ENCODE measurements at regions not wholly inside any gene's neighbourhood (a gene's known extent, or its start where the extent isn't known, plus 50 kb on each side); places are given as distances from the start of the nearest gene placed in this dataset.

DNA sequence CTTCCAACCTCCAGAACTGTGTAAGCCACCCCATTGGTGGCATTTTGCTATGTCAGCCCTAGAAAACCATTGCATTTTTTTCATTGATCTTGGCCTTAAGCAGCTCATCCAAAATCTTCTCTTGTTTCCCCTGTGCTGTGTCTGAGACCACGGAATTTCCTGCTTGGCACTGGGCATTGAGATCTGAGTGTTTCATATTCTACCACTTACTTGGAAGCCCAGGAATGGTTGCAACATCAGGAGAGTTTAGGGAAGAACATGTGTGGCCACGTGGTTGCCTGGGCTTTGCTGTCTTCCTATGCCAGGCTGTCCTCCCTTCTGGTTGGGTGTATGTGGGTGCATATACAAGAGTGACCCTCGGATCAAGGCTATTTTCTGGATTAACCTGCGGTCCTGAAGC, 139.3 kb upstream of the PMEPA1 start:
- H3K27me3 ChIP-seq: no peaks in the 10 kb centered on the region
- no peak overlapping the region for H3K27ac ChIP-seq
- H3K4me3 ChIP-seq: no peak overlapping the region
- H3K9me3 ChIP-seq (replicated peaks): peaks cover 17% of the 10 kb centered on the region
- no peaks in the 10 kb centered on the region for H3K36me3 ChIP-seq
- peaks cover 33% of the 10 kb centered on the region for H3K4me1 ChIP-seq
- DNase-seq: peak in 1 of 2 experiments; percentile 6

DNA sequence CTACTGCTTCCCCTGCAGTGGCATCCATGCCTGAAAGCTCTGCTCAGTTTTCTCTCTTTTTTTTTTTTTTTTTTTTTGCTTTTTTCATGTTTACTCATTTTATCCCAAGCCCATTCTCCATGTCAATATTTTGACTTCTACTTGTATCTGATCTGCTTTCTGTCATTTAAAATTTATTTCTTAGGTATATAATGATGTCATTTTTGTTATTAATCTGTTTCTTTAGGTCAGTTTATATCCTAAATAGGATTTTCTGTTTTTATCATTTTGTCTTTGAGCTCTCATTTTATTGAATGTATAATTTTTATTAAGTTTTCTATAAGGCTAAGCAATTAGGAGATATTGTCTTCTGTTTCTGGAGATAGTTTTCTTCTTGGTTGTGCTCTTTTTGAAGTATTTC, 138.5 kb upstream of the PMEPA1 start:
- Histone ChIP-seq H3K27me3 (no peaks in the 10 kb centered on the region), H3K4me3 (no peak overlapping the region), H3K4me1 (peaks cover 33% of the 10 kb centered on the region), H3K9me3 (replicated peaks) (peaks cover 17% of the 10 kb centered on the region), H3K36me3 (no peaks in the 10 kb centered on the region), H3K27ac (no peak overlapping the region)
- DNase-seq: no peak

DNA sequence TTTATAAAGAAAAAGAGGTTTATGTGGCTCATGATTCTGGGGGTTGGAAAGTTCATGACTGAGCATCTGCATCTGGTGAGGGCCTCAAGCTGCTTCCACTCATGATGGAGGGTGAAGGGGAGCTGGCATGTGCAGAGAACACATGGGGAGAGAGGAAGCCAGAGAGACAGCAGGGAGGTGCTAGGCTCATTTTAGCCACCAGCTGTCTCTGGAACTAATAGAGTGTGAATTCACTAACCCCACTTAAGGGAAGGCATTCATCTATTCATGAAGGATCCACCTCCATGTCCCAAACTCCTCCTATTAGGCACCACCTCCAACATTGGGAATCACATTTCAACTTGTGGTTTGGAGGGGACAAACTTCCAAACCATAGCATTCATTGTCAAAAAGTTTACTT, 137.3 kb upstream of the PMEPA1 start:
- H3K36me3 ChIP-seq: no peaks in the 10 kb centered on the region
- H3K27ac ChIP-seq: peak overlapping the region; percentile 68
- peak; percentile 88 to 97 for DNase-seq
- no peak overlapping the region for H3K4me3 ChIP-seq
- H3K4me1 ChIP-seq: peaks cover 31% of the 10 kb centered on the region
- H3K27me3 ChIP-seq: no peaks in the 10 kb centered on the region
- peaks cover 17% of the 10 kb centered on the region for H3K9me3 ChIP-seq (replicated peaks)

DNA sequence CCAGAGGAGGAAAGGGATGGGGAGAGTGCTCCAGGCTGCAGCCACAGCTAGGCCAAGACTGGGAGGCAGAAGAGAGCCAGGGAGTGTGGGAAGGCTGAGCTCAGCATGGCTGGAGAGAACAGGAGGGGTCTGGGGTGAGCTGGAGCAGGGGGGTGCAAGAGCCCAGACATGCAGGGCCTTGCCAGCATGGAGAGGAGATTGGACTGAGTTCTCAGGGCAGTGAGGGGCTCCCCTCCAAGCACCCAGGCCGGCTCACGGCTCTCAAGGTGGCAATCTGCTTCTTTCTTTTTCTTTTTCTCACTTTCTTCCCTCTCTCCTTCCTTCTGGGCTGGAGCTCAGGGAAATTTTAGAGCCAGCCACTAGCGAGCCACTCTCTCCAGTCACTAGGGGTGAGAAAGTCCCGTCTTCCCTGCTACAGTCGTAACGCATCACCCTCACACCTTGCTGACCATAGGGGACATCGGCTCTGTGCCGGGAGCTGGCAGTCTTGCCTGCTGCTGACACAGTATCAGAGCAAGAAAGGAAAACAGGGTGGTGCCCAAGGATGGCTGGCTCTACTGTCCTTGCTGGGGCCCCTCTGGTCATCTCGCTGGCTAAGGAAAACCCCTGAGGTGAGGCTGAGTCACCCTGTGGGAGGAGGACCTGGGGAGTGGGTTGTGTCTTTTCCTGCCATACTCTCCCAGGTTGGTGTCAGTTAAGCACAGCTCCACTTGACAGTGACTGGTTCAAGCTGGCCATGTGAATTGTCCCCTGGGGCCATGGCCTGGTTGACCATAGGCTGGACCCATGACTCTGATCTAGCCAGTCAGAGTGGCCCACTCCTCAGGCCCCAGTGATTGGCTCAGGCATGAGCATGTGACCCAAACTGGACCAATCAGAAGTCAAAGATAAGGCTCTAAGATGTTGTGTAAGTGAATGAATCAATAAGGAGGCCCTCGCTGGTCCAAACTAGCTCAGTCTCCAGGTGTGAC, 135.1 kb upstream of the PMEPA1 start:
- Histone ChIP-seq H3K27me3 (no peaks in the 10 kb centered on the region), H3K4me3 (no peak overlapping the region), H3K4me1 (peaks cover 20% of the 10 kb centered on the region), H3K9me3 (replicated peaks) (peaks cover 17% of the 10 kb centered on the region), H3K36me3 (no peaks in the 10 kb centered on the region), H3K27ac (no peak overlapping the region)
- DNase-seq: peak in 1 of 2 experiments; percentile 8

DNA sequence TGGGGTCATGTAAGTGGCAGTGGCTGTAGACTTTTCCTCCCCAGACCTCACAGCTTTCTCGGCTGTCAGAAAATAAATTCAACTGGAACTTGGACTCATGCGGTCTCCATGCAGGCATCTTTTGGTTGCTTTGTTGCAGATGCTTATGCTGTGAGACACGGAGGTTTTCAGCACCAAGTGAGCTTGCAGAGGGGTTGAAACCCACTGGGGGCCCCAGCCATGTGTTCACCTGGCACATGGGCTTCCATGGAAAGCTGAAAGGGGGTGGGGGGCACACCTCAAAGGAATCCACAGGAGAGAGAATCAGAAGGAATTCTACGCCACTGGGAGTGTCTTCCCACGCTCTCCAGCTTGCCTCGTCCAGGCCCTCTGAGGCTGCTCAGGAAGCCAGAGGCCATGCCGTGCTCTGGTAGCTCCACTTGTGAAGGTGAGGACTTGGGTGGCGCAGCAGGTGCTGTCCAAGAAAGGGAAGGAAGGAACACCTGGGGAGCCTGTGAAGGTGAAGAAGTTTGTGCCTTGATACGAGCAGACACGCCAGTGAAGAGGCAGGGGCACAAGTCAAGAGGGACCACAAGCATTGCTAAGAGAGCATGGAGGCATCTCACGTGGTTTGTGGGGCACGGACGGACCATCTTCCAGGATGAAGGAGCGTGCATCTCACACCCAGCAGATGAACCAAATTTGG, 134.3 kb upstream of the PMEPA1 start:
- peaks cover 17% of the 10 kb centered on the region for H3K9me3 ChIP-seq (replicated peaks)
- no peak overlapping the region for H3K27ac ChIP-seq
- H3K36me3 ChIP-seq: no peaks in the 10 kb centered on the region
- DNase-seq: peak in 1 of 2 experiments; percentile 2
- no peaks in the 10 kb centered on the region for H3K27me3 ChIP-seq
- no peak overlapping the region for H3K4me3 ChIP-seq
- peaks cover 24% of the 10 kb centered on the region for H3K4me1 ChIP-seq

DNA sequence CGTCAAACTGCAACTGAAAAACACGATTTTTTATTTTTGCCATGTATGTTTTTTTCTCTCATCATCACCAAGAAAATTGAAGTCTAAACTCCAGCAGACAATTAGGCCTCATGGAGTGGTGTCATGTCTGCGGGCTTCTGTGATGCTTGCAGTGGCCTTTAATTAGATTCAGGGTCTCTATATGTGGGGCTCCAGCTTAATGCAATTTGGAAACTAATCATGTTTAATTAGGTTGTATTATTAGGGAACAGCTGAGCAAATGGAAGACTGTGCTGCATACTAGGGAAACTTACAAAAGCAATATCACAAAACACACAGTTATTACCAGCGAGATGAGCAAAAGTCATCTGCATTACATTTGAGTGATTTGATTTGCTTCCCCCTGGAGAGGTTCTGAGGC, 132.9 kb upstream of the PMEPA1 start:
- no peak for DNase-seq
- Histone ChIP-seq H3K9me3 (replicated peaks) (peaks cover 14% of the 10 kb centered on the region), H3K27me3 (no peaks in the 10 kb centered on the region), H3K27ac (no peak overlapping the region), H3K4me3 (no peak overlapping the region), H3K4me1 (peaks cover 31% of the 10 kb centered on the region), H3K36me3 (no peaks in the 10 kb centered on the region)

DNA sequence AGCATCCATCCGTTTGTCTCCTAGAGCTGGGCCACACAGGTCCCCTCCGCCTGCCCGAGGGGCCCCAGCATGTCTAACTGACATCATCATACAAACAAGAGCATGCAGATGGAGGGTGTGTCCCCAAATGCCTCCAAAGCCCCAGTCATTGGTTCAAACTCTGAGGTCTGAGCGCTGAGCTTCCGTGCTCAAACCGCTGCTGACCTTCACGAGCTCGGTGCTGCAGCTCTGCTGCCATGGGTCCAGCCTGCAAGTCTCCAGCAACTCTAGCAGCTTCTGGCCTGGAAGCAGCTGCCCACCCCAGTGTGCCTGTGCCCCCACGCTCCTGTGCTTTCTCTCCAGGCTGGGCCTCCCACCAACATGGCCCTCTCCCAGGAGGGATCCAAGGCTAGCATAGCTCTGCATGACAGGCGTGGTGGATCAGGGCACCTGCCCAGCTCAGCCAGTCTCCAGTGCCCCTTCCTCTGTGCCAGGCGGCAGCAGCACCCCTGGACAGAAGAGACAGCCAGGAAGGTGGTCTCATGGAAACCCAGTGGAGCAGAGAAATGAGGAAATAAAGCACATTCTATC, 131.6 kb upstream of the PMEPA1 start:
- DNase-seq: no peak
- H3K27ac ChIP-seq: no peak overlapping the region
- peaks cover 25% of the 10 kb centered on the region for H3K4me1 ChIP-seq
- H3K27me3 ChIP-seq: no peaks in the 10 kb centered on the region
- H3K4me3 ChIP-seq: no peak overlapping the region
- no peaks in the 10 kb centered on the region for H3K36me3 ChIP-seq
- H3K9me3 ChIP-seq (replicated peaks): peaks cover 9% of the 10 kb centered on the region

DNA sequence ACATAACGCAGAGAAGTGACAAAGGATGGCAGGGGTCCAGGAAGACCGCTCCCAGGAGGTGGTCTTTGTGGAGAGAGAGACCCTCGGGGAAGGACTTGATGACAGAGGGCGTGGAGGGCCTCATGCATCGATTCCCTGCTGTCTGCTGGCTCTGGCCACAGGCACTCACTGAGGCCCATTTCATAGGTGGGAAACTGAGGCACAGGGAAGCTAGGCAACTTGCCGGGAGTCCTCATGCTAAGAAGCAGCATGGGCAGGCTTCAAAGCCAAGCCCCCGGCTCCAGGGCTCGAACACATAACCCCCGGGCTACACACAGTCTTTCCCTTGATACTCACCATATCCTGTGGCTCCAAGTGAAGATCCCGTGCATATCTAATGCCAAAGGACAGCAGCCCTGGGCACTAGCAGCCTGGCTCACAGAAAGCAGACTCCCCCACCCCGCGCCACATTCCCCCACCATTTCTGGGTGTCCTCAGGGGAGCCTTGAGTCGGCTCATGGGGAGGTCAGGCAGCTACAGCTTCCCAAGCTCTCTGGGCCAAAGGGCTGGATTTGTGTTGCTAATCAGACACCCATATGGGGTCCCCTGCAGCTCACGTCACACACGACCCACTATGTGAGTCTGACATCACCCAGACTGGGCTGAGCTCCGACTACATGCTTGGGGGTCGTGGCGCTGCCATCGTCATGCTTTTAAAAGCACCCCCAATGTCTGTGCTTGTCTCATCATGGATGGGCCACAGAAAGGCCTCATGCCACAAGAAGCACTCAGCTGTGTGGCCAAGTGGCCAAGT, 130.9 kb upstream of the PMEPA1 start:
- no peak for DNase-seq
- Histone ChIP-seq H3K4me1 (peaks cover 25% of the 10 kb centered on the region), H3K36me3 (no peaks in the 10 kb centered on the region)

DNA sequence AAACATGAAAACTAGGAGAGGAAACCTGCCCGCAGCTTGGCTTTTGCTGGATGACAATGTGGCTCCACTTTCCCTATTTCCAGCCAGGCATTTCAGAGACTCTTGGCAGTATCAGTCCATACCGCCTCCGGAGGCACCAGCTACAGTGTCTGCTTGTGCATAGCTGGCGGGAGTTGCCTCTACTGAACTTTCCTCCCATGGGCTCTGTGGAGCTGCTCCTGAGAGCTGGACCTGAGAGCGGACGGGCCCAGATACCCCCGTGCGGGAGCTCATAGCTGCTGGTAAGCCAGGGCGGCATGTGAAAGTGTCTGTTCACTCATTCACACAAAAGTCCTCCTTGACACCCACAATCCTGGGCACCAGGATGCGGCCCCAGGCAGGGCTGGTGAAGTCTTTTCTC, 130.3 kb upstream of the PMEPA1 start:
- Histone ChIP-seq H3K27ac (no peak overlapping the region), H3K9me3 (replicated peaks) (no peaks in the 10 kb centered on the region), H3K36me3 (no peaks in the 10 kb centered on the region), H3K4me1 (peaks cover 25% of the 10 kb centered on the region), H3K27me3 (no peaks in the 10 kb centered on the region), H3K4me3 (no peak overlapping the region)
- DNase-seq: no peak

More for the DNA sequence above, 130.9 kb upstream of the PMEPA1 start:
- H3K27ac ChIP-seq: no peak overlapping the region
- no peak overlapping the region for H3K4me3 ChIP-seq
- no peaks in the 10 kb centered on the region for H3K27me3 ChIP-seq
- peaks cover 3% of the 10 kb centered on the region; the same call in 1 of the 2 replicates for H3K9me3 ChIP-seq (replicated peaks)

DNA sequence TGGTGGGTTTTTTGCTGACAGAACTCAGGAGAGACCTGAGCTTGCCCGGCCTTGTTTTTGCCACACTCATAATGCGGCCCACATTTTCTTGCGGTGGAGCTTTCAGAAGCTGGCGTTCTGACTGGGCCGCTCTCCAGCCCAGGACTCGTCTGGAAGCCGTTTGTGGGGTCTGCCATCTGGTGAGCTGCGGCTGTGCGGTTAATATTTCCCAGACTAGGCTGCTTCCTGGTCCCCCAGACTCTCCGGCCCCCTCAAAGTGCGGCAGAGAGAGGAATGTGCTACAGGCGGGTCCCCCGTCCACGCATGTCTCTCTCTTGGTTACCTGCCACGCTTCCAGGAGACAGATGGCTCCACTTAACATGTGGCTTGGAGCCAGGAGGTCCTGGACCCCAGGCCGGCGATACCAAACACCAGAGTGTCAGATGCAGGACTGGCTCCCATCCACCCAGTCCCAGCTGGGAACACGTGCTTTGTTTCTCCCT, 128.9 kb upstream of the PMEPA1 start:
- no peaks in the 10 kb centered on the region for H3K27me3 ChIP-seq
- H3K4me1 ChIP-seq: peaks cover 25% of the 10 kb centered on the region
- no peaks in the 10 kb centered on the region for H3K9me3 ChIP-seq (replicated peaks)
- peak overlapping the region; percentile 43 for H3K27ac ChIP-seq
- H3K36me3 ChIP-seq: no peaks in the 10 kb centered on the region
- DNase-seq: peak; percentile 79
- H3K4me3 ChIP-seq: no peak overlapping the region

DNA sequence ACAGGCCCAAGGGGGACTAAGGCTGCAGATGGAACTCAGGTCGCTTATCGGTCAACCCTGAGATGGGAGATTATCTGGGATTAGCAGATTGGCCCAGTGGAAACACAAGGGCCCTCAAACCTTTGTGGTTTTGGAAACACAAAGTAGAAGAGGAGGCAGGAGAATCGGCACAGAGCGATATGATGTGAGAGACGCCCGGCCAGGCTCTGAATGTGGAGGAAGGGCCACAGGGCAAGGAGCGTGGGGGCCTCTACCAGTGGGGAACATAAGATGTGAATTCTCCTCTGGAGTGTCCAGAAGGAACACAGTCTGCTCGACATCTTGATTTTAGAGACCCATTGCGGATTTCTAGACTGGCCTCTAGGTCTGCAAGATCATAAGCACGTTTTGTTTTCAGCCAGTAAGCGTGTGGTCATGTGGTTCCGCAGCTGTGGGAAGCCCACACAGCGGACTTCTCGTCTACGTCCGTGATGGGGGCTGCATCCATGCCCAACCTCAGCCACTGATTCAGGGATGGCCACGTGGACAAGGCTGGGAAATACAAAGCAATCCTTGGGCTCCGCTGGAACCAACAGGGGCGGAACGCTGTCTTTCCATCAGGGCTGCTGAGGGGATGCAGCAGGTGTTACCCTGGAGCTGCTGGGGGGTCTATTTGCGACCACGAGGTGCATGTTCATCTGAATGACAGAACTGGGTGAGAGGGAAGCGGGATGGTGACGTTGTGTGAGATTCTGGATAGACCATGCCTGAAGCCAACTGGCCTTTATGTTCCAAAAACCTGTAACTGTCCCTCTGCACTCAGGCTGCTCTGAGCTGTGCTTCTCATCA, 127.6 kb upstream of the PMEPA1 start:
- no peak overlapping the region for H3K27ac ChIP-seq
- H3K36me3 ChIP-seq: no peaks in the 10 kb centered on the region
- peak; percentile 64 to 76 for DNase-seq
- H3K27me3 ChIP-seq: no peaks in the 10 kb centered on the region
- no peak overlapping the region for H3K4me3 ChIP-seq
- H3K9me3 ChIP-seq (replicated peaks): no peaks in the 10 kb centered on the region
- peaks cover 25% of the 10 kb centered on the region for H3K4me1 ChIP-seq

DNA sequence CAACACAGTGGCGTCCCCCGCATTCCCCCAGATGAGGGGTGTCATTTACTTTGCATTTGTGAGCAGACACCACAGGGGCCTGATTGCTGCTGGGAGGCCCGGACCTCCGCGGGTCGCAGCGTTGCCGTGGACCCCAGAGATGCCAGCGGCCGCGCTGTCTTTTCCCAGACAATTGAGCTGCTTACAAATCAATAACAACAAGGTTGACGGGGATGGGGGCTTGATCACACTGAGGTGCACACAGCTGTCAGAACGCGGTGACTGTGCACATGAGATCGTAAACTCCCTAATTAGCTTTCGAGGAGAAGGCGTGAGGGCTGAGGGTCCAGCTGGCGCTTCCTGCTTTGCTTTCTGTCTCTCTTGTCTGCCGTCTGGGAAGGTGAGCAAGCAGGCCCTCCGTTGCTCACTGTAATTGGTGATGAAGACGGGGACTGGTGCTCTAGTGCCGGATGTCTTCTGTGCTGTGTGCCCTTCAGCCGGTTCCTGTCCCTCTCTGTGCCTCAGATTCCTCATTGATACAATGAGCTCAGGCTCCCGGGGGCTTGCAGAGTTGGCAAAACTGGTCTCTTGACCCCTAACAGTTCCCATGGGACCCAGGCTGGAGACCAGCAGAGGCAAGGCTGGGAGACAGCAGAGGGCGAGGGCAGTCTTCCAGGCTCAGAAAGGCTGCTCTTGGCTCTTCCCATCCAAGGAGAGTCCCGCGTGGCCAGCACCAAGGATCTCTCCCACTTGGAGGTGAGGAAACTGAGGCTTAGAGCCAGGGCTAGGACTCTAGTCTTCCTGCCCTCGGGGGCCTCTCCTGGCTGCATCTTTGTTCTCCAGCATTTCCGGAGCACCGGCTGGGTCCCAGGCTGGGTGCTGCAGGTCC, 126.0 kb upstream of the PMEPA1 start:
- Histone ChIP-seq H3K4me1 (peaks cover 25% of the 10 kb centered on the region), H3K4me3 (no peak overlapping the region), H3K36me3 (no peaks in the 10 kb centered on the region), H3K9me3 (replicated peaks) (no peaks in the 10 kb centered on the region), H3K27me3 (no peaks in the 10 kb centered on the region), H3K27ac (no peak overlapping the region)
- no peak for DNase-seq

DNA sequence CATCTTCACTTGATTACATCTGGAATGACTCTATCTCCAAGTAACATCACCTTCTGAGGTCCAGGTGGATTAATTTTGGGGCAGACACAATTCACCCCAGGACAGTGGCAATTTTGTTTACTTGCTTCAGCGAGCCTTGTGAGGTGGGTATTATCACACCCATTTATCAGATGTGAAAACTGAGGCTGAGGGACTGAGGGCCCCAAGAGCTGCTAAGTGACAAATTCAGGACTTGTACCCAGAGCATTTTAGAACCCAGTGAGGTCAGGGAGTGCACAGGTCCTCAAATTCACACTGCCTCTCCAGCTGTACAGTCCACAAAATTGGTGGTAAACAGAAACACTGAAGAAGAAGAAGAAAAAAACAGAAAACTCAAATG, 125.2 kb upstream of the PMEPA1 start:
- peaks cover 25% of the 10 kb centered on the region for H3K4me1 ChIP-seq
- no peak overlapping the region for H3K27ac ChIP-seq
- no peaks in the 10 kb centered on the region for H3K36me3 ChIP-seq
- no peaks in the 10 kb centered on the region for H3K9me3 ChIP-seq (replicated peaks)
- no peak for DNase-seq
- H3K27me3 ChIP-seq: no peaks in the 10 kb centered on the region
- H3K4me3 ChIP-seq: no peak overlapping the region
